ENCODE measurements at regions not wholly inside any gene's neighbourhood (a gene's known extent, or its start where the extent isn't known, plus 50 kb on each side); places are given as distances from the start of the nearest gene placed in this dataset.
A peak's percentile ranks its signal among the peaks of the same experiment; 100 is the strongest.

DNA sequence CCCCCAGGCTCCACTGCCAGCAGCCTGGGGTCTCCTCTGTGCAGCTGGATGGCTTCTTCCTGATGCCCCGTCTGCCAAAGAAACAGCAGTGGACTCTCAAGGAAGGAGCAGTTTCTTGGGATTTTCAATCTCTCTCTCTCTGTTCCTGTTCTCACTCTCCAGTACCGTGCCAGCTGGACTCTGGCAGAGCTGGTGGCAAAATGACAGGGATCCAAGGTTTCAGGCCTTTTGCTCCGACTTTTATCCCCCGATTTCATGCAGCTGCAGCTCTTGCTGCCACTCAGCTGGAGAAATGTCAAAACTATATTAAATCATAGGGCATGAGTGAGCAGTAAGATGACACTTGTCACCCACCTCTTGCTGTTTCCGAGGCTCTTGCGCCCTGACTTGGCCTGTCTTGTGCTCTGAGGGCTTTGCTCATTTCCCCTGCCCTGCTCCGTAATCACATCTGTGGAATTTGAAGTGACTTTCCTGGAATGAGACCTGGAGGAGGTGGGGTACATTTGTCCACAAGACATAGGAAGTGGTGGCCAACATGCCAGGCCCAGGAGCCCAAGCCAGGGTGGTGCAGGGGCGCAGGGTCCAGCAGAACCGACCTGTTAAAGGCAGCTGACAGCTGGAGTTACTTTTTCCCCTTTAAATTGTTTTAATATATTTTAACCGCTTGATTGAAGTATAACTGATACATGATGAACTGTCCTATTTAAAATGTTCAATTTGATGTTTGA lies 576.2 kb downstream of the PTPRU start:
- Mint-ChIP-seq H3K27me3 (ENCODE audit: insufficient read depth) (peaks cover 2% of the 10 kb centered on the region), H3K36me3 (ENCODE audit: low read depth) (no peaks in the 10 kb centered on the region), H3K9me3 (no peaks in the 10 kb centered on the region), H3K27ac (no peak overlapping the region), H3K4me1 (peaks cover 3% of the 10 kb centered on the region), H3K4me3 (no peak overlapping the region)
- Histone ChIP-seq H3K9me3 (ENCODE audit: control insufficient read depth, low read length) (no peaks in the 10 kb centered on the region), H3K4me3 (ENCODE audit: low read length) (no peak overlapping the region), H3K4me1 (ENCODE audit: control insufficient read depth, insufficient read depth, low read length) (no peaks in the 10 kb centered on the region), H3K27me3 (ENCODE audit: control insufficient read depth, insufficient read depth, low read length, poor library complexity, severe bottlenecking) (no peaks in the 10 kb centered on the region), H3K27ac (ENCODE audit: low read depth, low read length) (no peak overlapping the region), H3K36me3 (ENCODE audit: control insufficient read depth, insufficient read depth, low read length) (no peaks in the 10 kb centered on the region), H3K9ac (ENCODE audit: extremely low read depth, low read length, poor library complexity, severe bottlenecking) (no peak overlapping the region)
- TF ChIP-seq, protein P1, sequence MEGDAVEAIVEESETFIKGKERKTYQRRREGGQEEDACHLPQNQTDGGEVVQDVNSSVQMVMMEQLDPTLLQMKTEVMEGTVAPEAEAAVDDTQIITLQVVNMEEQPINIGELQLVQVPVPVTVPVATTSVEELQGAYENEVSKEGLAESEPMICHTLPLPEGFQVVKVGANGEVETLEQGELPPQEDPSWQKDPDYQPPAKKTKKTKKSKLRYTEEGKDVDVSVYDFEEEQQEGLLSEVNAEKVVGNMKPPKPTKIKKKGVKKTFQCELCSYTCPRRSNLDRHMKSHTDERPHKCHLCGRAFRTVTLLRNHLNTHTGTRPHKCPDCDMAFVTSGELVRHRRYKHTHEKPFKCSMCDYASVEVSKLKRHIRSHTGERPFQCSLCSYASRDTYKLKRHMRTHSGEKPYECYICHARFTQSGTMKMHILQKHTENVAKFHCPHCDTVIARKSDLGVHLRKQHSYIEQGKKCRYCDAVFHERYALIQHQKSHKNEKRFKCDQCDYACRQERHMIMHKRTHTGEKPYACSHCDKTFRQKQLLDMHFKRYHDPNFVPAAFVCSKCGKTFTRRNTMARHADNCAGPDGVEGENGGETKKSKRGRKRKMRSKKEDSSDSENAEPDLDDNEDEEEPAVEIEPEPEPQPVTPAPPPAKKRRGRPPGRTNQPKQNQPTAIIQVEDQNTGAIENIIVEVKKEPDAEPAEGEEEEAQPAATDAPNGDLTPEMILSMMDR (conservative IDR thresholded peaks at IDR 0.05) = no peak
- WGBS, 2 experiments (ENCODE audit: insufficient coverage in 1 of 2, insufficient read length in 1 of 2) = 81 to 90% methylated on average over 3 to 9 of the region's 10 CpGs
- DNase-seq = peak; percentile 28

DNA sequence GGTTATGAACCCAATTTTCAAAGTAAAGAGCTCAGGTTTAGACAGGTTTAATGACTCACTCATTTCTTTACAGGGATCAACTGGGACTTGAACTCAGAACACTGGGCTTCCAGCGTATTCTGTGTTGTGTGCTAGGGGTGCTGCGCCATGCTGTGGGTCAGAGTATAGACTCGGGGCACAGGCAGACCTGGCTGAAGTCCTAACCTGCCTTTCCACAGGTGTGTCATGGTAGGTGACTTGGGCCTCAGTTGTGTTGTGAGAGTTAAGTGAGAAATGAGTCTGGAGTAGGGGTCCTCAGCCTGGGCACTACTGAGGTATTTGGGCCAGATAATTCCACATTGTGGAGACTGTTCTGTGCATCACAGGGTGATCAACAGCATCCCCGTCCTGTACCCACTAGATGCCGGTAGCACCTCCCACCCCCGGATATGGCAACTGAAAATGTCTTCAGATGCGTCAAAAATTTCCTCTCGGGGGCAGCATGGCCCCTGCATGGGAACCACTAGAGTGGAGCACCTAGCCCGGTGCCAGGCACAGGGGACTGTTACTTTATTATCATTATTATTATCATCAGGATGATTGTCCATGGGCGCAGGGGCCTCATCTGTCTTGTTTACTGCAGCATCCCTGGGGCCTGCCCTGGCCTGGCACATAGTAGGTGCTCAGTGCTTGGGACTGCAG lies 575.5 kb downstream of the PTPRU start:
- H3K27ac Mint-ChIP-seq = no peak overlapping the region
- no peaks in the 10 kb centered on the region for H3K4me1 ChIP-seq (ENCODE audit: control insufficient read depth, insufficient read depth, low read length)

DNA sequence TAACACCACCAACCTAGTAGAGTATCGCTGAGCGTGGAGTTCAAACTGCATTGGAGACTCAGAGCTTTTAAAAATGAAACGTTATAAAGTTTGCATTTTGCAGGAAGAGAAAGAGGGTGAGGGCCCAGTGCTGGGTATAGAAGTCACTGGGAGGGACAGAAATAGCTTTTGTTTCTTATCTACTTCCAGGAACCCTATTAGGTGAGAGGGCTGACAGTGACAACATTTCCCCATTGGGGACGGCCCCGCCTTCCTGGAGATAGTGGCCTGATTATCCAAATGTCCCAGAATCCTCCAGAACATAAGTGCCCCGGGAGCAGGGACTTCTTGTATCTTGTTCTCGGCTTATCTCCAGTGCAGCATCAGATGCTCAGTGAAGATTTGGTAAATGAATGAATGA lies 574.9 kb downstream of the PTPRU start:
- no peaks in the 10 kb centered on the region for H3K4me1 ChIP-seq (ENCODE audit: control insufficient read depth, insufficient read depth, low read length)
- Mint-ChIP-seq H3K4me1 (peaks cover 13% of the 10 kb centered on the region), H3K4me3 (no peak overlapping the region), H3K27me3 (ENCODE audit: insufficient read depth) (peaks cover 2% of the 10 kb centered on the region), H3K36me3 (ENCODE audit: low read depth) (no peaks in the 10 kb centered on the region), H3K27ac (no peak overlapping the region), H3K9me3 (no peaks in the 10 kb centered on the region)
- no peak overlapping the region for H3K27ac ChIP-seq (ENCODE audit: low read depth, low read length)
- 83 to 87% methylated on average over 4 to 7 of the region's 7 CpGs for WGBS, 2 experiments (ENCODE audit: insufficient coverage in 1 of 2, insufficient read length in 1 of 2)
- peak; percentile 29 for DNase-seq
- H3K27me3 ChIP-seq (ENCODE audit: control insufficient read depth, insufficient read depth, low read length, poor library complexity, severe bottlenecking) = no peaks in the 10 kb centered on the region
- TF ChIP-seq, protein P1 (conservative IDR thresholded peaks at IDR 0.05) = no peak
- no peaks in the 10 kb centered on the region for H3K9me3 ChIP-seq (ENCODE audit: control insufficient read depth, low read length)
- H3K36me3 ChIP-seq (ENCODE audit: control insufficient read depth, insufficient read depth, low read length) = no peaks in the 10 kb centered on the region
- H3K9ac ChIP-seq (ENCODE audit: extremely low read depth, low read length, poor library complexity, severe bottlenecking) = no peak overlapping the region
- H3K4me3 ChIP-seq (ENCODE audit: low read length) = no peak overlapping the region

More for the DNA sequence above, 575.5 kb downstream of the PTPRU start:
- TF ChIP-seq, protein P1 (conservative IDR thresholded peaks at IDR 0.05) = no peak
- no peak overlapping the region for H3K4me3 ChIP-seq (ENCODE audit: low read length)
- H3K27me3 Mint-ChIP-seq (ENCODE audit: insufficient read depth) = peaks cover 2% of the 10 kb centered on the region
- H3K9me3 Mint-ChIP-seq = no peaks in the 10 kb centered on the region
- H3K36me3 ChIP-seq (ENCODE audit: control insufficient read depth, insufficient read depth, low read length) = no peaks in the 10 kb centered on the region
- H3K4me1 Mint-ChIP-seq = peaks cover 9% of the 10 kb centered on the region
- H3K27ac ChIP-seq (ENCODE audit: low read depth, low read length) = no peak overlapping the region
- DNase-seq = peak; percentile 30
- no peak overlapping the region for H3K4me3 Mint-ChIP-seq
- no peak overlapping the region for H3K9ac ChIP-seq (ENCODE audit: extremely low read depth, low read length, poor library complexity, severe bottlenecking)
- H3K27me3 ChIP-seq (ENCODE audit: control insufficient read depth, insufficient read depth, low read length, poor library complexity, severe bottlenecking) = no peaks in the 10 kb centered on the region
- WGBS, 2 experiments (ENCODE audit: insufficient coverage in 1 of 2, insufficient read length in 1 of 2) = 90 to 94% methylated on average over 4 to 10 of the region's 10 CpGs
- H3K36me3 Mint-ChIP-seq (ENCODE audit: low read depth) = no peaks in the 10 kb centered on the region
- H3K9me3 ChIP-seq (ENCODE audit: control insufficient read depth, low read length) = no peaks in the 10 kb centered on the region

Measured in endodermal cell (in vitro differentiated cells).